B cell (primary cell): ENCODE measurements at regions not wholly inside any gene's neighbourhood (a gene's known extent, or its start where the extent isn't known, plus 50 kb on each side); places are given as distances from the start of the nearest gene placed in this dataset.

Experiments used
- ATAC-seq: fragments of 200-7000 bp; cut with Tn5 transposase; one replicate; pipeline ENCODE4 v1.10.0; 2021; ENCODE audit warnings: low read depth, mild to moderate bottlenecking, moderate number of reproducible peaks, moderate library complexity
- CTCF ChIA-PET: fragments of 350-600 bp; sonication (Branson Sonifier 250); formaldehyde crosslinking; loops from one replicate; lab custom pipeline; 2021; ENCODE audit warnings: antibody characterized with exemption, inconsistent platforms; lab: Charles Lee
- POLR2A ChIA-PET: fragments of 350-600 bp; sonication (Branson Sonifier 250); formaldehyde crosslinking; loops from one replicate; lab custom pipeline; 2021; ENCODE audit warnings: antibody characterized with exemption; lab: Charles Lee
- DNase-seq: peaks from one replicate; pipeline ENCODE4 v3.0.0; 2013
- H2AFZ ChIP-seq: 2 replicates; pipeline ENCODE4 v1.6.1; 2012; ENCODE audit warnings: mild to moderate bottlenecking, low read depth, low read length; ENCODE audit not compliant: insufficient read depth, poor library complexity, severe bottlenecking
- H3K27ac ChIP-seq, 2 donors: 1 replicate in 1 of 2; 2 replicates in 1 of 2; pipeline ENCODE4 v1.5.1; 2012 to 2013; ENCODE audit warnings: low read length in 2 of 2, mild to moderate bottlenecking in 2 of 2, moderate library complexity in 1 of 2
- H3K27me3 ChIP-seq, 4 experiments: fragments of 200-600 bp in 1 of 4; sonication (generic) in 1 of 4; replicated peaks in 1 of 4; 1 replicate in 2 of 4; 2 replicates in 2 of 4; pipeline versions ENCODE4 v1.6.1 to v1.7.0; 2013 to 2016; ENCODE audit warnings: low read length in 3 of 4, mild to moderate bottlenecking in 2 of 4, mixed read lengths in 1 of 4, moderate library complexity in 1 of 4; ENCODE audit not compliant: insufficient read depth in 4 of 4, control insufficient read depth in 3 of 4; ENCODE audit errors: control extremely low read depth in 1 of 4
- H3K36me3 ChIP-seq, 2 experiments: replicated peaks in 1 of 2; 1 replicate in 1 of 2; 2 replicates in 1 of 2; pipeline versions ENCODE4 v1.6.1 to v1.7.1; 2013; ENCODE audit warnings: low read length in 1 of 2; ENCODE audit not compliant: insufficient read depth in 2 of 2, control insufficient read depth in 1 of 2; ENCODE audit errors: control extremely low read depth in 1 of 2, extremely low read depth in 1 of 2
- H3K4me1 ChIP-seq, 2 donors: fragments of 200-600 bp in 1 of 2; sonication (generic) in 1 of 2; 1 replicate in 1 of 2; 2 replicates in 1 of 2; pipeline versions ENCODE4 v1.5.1 to v1.6.1; 2013 to 2017; ENCODE audit warnings: low read length in 2 of 2; ENCODE audit not compliant: control insufficient read depth in 2 of 2, insufficient read depth in 2 of 2
- H3K4me2 ChIP-seq: replicated peaks from 2 replicates; pipeline ENCODE3; 2012; ENCODE audit warnings: mild to moderate bottlenecking, low read depth, low read length; ENCODE audit not compliant: poor library complexity, severe bottlenecking
- H3K4me3 ChIP-seq, 5 experiments: fragments of 200-600 bp in 1 of 5; sonication (generic) in 1 of 5; 1 replicate in 3 of 5; 2 replicates in 2 of 5; pipeline versions ENCODE4 v1.5.1 to v1.7.0; 2011 to 2016; ENCODE audit warnings: low read length in 4 of 5, mild to moderate bottlenecking in 4 of 5, low read depth in 2 of 5, control low read depth in 1 of 5, moderate library complexity in 1 of 5; ENCODE audit not compliant: insufficient read depth in 1 of 5; ENCODE audit errors: control extremely low read depth in 1 of 5, extremely low read depth in 1 of 5
- H3K79me2 ChIP-seq: fragments of 200-600 bp; sonication (generic); one replicate; pipeline ENCODE4 v1.6.0; 2016; ENCODE audit warnings: low read length; ENCODE audit not compliant: control insufficient read depth, insufficient read depth
- H3K9ac ChIP-seq: fragments of 200-600 bp; sonication (generic); 2 replicates; pipeline ENCODE4 v1.6.1; 2017; ENCODE audit warnings: mild to moderate bottlenecking, low read length, moderate library complexity
- H3K9me3 ChIP-seq, 3 donors: one replicate each; pipeline versions ENCODE4 v1.6.1 to v1.7.1; 2013; ENCODE audit warnings: low read length in 2 of 3; ENCODE audit not compliant: control insufficient read depth in 2 of 3, insufficient read depth in 1 of 3; ENCODE audit errors: control extremely low read depth in 1 of 3
- H4K20me1 ChIP-seq: 2 replicates; pipeline ENCODE4 v1.6.0; 2012; ENCODE audit warnings: mild to moderate bottlenecking, low read length; ENCODE audit not compliant: insufficient read depth, control insufficient read depth, poor library complexity, severe bottlenecking
- H3K27ac Mint-ChIP-seq: one replicate; pipeline ENCODE4 v1.8.0; 2021; ENCODE audit warnings: mixed read lengths
- H3K27me3 Mint-ChIP-seq: one replicate; pipeline ENCODE4 v1.8.0; 2021; ENCODE audit warnings: mixed read lengths
- H3K4me1 Mint-ChIP-seq: one replicate; pipeline ENCODE4 v1.8.0; 2021; ENCODE audit warnings: mixed read lengths
- H3K4me3 Mint-ChIP-seq: one replicate; pipeline ENCODE4 v1.8.0; 2021; ENCODE audit warnings: mixed read lengths
- H3K9me3 Mint-ChIP-seq: one replicate; pipeline ENCODE4 v1.8.0; 2022; ENCODE audit warnings: mixed read lengths; ENCODE audit not compliant: insufficient read depth
- CTCF ChIP-seq: fragments of 200-600 bp; IDR thresholded peaks from one replicate; pipeline ENCODE4 v1.8.0; 2022; ENCODE audit warnings: antibody characterized with exemption, mild to moderate bottlenecking
- EZH2 ChIP-seq: IDR thresholded peaks from 2 replicates; pipeline ENCODE4 v1.6.1; 2012; ENCODE audit warnings: borderline replicate concordance, low read depth, mild to moderate bottlenecking, moderate library complexity, low read length; ENCODE audit not compliant: insufficient read depth, poor library complexity, severe bottlenecking
- WGBS: methylation state at CpG from one replicate; pipeline ENCODE4 v1.1.5; 2013; ENCODE audit warnings: missing lambda C conversion rate; ENCODE audit not compliant: insufficient coverage; 5-methylcytosine and 5-hydroxymethylcytosine counted together
- intact Hi-C: fragments of 100-400 bp; cut with micrococcal nuclease; formaldehyde crosslinking; loops from one replicate; pipeline ENCODE4 v1.10.0; 2022

- Mint-ChIP-seq H3K9me3 (no peaks in the 10 kb centered on the region), H3K4me3 (no peak overlapping the region), H3K27ac (no peak overlapping the region), H3K27me3 (peaks cover 14% of the 10 kb centered on the region), H3K4me1 (no peaks in the 10 kb centered on the region)
- no peaks in the 10 kb centered on the region for H3K4me1 ChIP-seq
- no peak for TF ChIP-seq EZH2
- no peak for TF ChIP-seq CTCF
- H3K36me3 ChIP-seq, result no peaks in the 10 kb centered on the region
- no peaks in the 10 kb centered on the region for H3K79me2 ChIP-seq
- peaks cover 0 to 4% (median under 1%) of the 10 kb centered on the region in 4 experiments for H3K27me3 ChIP-seq
- no peak overlapping the region for H2AFZ ChIP-seq
- ATAC-seq (no peak), DNase-seq (no peak)
- intact Hi-C loops, result no loop called here
- CTCF ChIA-PET, result no interaction called here
- H3K9ac ChIP-seq, result no peak overlapping the region
- no CpG with 5 or more reads among the region's 1 CpG for WGBS
- H3K4me3 ChIP-seq, result no peak overlapping the region
- H3K9me3 ChIP-seq, result no peaks in the 10 kb centered on the region
- POLR2A ChIA-PET, result no interaction called here
- H3K4me2 ChIP-seq, result no peak overlapping the region
- no peaks in the 10 kb centered on the region for H4K20me1 ChIP-seq
- H3K27ac ChIP-seq, result no peak overlapping the region
Observed at GRCh38 chr5:39513236-39513635, 88.5 kb upstream of the DAB2 start.

- Histone ChIP-seq H3K4me3 (no peak overlapping the region), H3K27me3 (peaks cover 0 to 4% (median 3%) of the 10 kb centered on the region in 4 experiments), H3K36me3 (no peaks in the 10 kb centered on the region), H3K9ac (no peak overlapping the region), H4K20me1 (no peaks in the 10 kb centered on the region), H3K4me1 (no peaks in the 10 kb centered on the region), H3K4me2 (no peak overlapping the region), H3K27ac (no peak overlapping the region), H3K79me2 (no peaks in the 10 kb centered on the region), H2AFZ (no peak overlapping the region), H3K9me3 (no peaks in the 10 kb centered on the region)
- Mint-ChIP-seq H3K9me3 (no peaks in the 10 kb centered on the region), H3K4me1 (no peaks in the 10 kb centered on the region), H3K4me3 (no peak overlapping the region), H3K27ac (no peak overlapping the region), H3K27me3 (peaks cover 24% of the 10 kb centered on the region)
- intact Hi-C loops, result no loop called here
- ChIA-PET POLR2A (no interaction called here), CTCF (interaction anchor here (1.9 kb wide), 1 partner anchor 39 kb away, joined by 5 read pairs; no protein-coding TSS in a partner anchor)
- 94% methylated on average over 2 of the region's 5 CpGs for WGBS
- no peak for ATAC-seq
- DNase-seq, result no peak
- TF ChIP-seq EZH2, result no peak
- TF ChIP-seq CTCF, result no peak
Observed at GRCh38 chr5:39506211-39506610, 81.4 kb upstream of the DAB2 start.
